Osteoblast (primary cell): ENCODE measurements at regions not wholly inside any gene's neighbourhood (a gene's known extent, or its start where the extent isn't known, plus 50 kb on each side); places are given as distances from the start of the nearest gene placed in this dataset.

Experiments
- DNase-seq: peaks from one replicate; pipeline ENCODE4 v3.0.0; 2011; ENCODE audit warnings: low spot score, mixed read lengths; ENCODE audit not compliant: insufficient read length; ENCODE audit errors: missing footprints
- H2AFZ ChIP-seq: 2 replicates; pipeline ENCODE4 v1.6.0; 2011; ENCODE audit warnings: mild to moderate bottlenecking, low read length
- H3K27ac ChIP-seq: 2 replicates; pipeline ENCODE4 v1.5.1; 2011; ENCODE audit warnings: mild to moderate bottlenecking, low read depth, low read length, moderate library complexity
- H3K27me3 ChIP-seq: 2 replicates; pipeline ENCODE4 v1.6.0; 2012; ENCODE audit warnings: mild to moderate bottlenecking, control low read depth, inconsistent platforms, low read length, moderate library complexity; ENCODE audit not compliant: insufficient read depth
- H3K36me3 ChIP-seq: 2 replicates; pipeline ENCODE4 v1.5.1; 2011; ENCODE audit warnings: mild to moderate bottlenecking, low read length, control low read depth, moderate library complexity; ENCODE audit not compliant: insufficient read depth
- H3K4me1 ChIP-seq: 2 replicates; pipeline ENCODE4 v1.5.1; 2011; ENCODE audit warnings: mild to moderate bottlenecking, low read length, control low read depth, moderate library complexity; ENCODE audit not compliant: insufficient read depth
- H3K4me2 ChIP-seq: 2 replicates; pipeline ENCODE4 v1.6.0; 2011; ENCODE audit warnings: mild to moderate bottlenecking, low read length; ENCODE audit not compliant: insufficient read depth
- H3K4me3 ChIP-seq: fragments of 200-600 bp; sonication (generic); 3 replicates; pipeline ENCODE4 v1.5.1; 2012; ENCODE audit warnings: mild to moderate bottlenecking, low read length, inconsistent platforms; ENCODE audit not compliant: insufficient read depth
- H3K79me2 ChIP-seq: 2 replicates; pipeline ENCODE4 v1.6.0; 2012; ENCODE audit warnings: mild to moderate bottlenecking, low read length, control low read depth, inconsistent platforms; ENCODE audit not compliant: insufficient read depth
- H3K9me3 ChIP-seq: 2 replicates; pipeline ENCODE4 v1.5.1; 2011; ENCODE audit warnings: low read depth, low read length, control low read depth
- H4K20me1 ChIP-seq: 2 replicates; pipeline ENCODE4 v1.6.0; 2012; ENCODE audit warnings: mild to moderate bottlenecking, low read length, control low read depth; ENCODE audit not compliant: insufficient read depth
- TF ChIP-seq, protein P1 (sequence below): IDR thresholded peaks from 2 replicates; pipeline ENCODE4 v1.5.1; 2011; ENCODE audit warnings: mild to moderate bottlenecking, low read depth, low read length, moderate library complexity; ENCODE audit errors: extremely low read depth

DNA sequence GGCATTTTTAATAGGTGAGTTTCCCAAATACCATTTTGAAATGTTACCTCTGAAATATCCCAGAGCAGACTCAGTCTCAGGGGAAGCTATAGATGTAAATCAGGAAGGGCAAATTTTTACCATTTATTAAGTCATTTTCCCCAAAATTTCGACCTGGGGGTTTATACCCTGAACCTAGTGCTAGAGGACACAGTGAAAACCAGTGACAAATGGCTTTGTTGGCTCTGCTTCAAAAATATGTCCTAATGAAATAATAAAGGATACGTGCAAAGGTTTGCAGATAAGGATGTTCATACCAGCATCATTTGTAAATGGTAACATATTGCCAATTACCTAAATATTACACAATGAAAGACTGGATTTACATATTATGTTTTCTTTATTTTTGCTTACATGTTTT is 546.7 kb upstream of the ADAMTS9 start:
- H3K27me3 ChIP-seq: no peaks in the 10 kb centered on the region
- no peaks in the 10 kb centered on the region for H3K4me1 ChIP-seq
- H2AFZ ChIP-seq: no peak overlapping the region
- H4K20me1 ChIP-seq: no peaks in the 10 kb centered on the region
- H3K4me3 ChIP-seq: no peak overlapping the region
- no peaks in the 10 kb centered on the region for H3K36me3 ChIP-seq
- H3K79me2 ChIP-seq: no peaks in the 10 kb centered on the region
- DNase-seq: no peak
- TF ChIP-seq, protein P1, sequence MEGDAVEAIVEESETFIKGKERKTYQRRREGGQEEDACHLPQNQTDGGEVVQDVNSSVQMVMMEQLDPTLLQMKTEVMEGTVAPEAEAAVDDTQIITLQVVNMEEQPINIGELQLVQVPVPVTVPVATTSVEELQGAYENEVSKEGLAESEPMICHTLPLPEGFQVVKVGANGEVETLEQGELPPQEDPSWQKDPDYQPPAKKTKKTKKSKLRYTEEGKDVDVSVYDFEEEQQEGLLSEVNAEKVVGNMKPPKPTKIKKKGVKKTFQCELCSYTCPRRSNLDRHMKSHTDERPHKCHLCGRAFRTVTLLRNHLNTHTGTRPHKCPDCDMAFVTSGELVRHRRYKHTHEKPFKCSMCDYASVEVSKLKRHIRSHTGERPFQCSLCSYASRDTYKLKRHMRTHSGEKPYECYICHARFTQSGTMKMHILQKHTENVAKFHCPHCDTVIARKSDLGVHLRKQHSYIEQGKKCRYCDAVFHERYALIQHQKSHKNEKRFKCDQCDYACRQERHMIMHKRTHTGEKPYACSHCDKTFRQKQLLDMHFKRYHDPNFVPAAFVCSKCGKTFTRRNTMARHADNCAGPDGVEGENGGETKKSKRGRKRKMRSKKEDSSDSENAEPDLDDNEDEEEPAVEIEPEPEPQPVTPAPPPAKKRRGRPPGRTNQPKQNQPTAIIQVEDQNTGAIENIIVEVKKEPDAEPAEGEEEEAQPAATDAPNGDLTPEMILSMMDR: no peak
- no peaks in the 10 kb centered on the region for H3K9me3 ChIP-seq
- H3K27ac ChIP-seq: no peak overlapping the region
- H3K4me2 ChIP-seq: no peak overlapping the region

DNA sequence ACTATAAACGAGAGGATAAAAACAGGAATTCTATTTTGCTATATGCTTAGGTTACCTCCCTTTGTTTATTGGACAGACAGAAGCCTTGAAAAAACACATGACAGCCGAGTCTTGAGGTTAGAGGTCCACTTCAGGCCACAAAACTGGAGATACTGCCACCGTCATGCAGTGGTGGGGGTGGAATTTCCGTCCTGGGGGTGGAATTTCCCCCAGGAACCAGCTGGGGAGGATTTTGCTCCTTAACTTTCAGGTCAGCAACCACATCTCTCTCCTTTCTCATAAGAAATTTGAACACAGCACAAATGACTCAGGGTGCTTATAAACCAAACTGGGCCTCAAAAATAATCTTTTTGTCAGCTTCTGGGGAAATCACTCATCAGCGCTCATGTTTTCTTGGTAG is 545.8 kb upstream of the ADAMTS9 start:
- Histone ChIP-seq H3K27me3 (no peaks in the 10 kb centered on the region), H3K4me3 (no peak overlapping the region), H3K79me2 (no peaks in the 10 kb centered on the region), H3K36me3 (no peaks in the 10 kb centered on the region), H2AFZ (no peak overlapping the region), H3K27ac (no peak overlapping the region), H3K9me3 (no peaks in the 10 kb centered on the region), H3K4me1 (no peaks in the 10 kb centered on the region), H4K20me1 (no peaks in the 10 kb centered on the region), H3K4me2 (no peak overlapping the region)
- DNase-seq: no peak
- TF ChIP-seq, protein P1: no peak

DNA sequence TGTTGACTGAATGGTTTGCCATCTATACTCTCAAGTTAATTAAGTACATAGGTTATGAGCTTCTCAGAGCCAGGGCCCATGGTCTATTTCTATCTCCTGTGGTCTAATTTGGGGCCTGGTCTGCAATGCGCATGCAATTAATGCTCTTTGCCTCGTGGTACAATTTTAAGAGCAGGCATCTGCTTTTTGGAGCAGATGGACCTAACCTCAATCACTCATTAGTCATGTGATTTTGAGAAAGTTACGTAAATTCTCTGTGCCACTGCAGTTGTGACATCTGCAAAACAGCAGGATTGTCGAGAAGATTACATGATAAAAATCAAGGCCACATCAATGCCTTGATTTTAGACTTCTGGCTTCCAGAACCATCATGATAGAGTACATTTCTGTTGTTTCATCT is 543.7 kb upstream of the ADAMTS9 start:
- H3K27me3 ChIP-seq: no peaks in the 10 kb centered on the region
- no peaks in the 10 kb centered on the region for H4K20me1 ChIP-seq
- no peaks in the 10 kb centered on the region for H3K9me3 ChIP-seq
- no peak overlapping the region for H3K4me3 ChIP-seq
- TF ChIP-seq, protein P1: no peak
- H3K36me3 ChIP-seq: no peaks in the 10 kb centered on the region
- no peak overlapping the region for H3K4me2 ChIP-seq
- DNase-seq: no peak
- H3K4me1 ChIP-seq: no peaks in the 10 kb centered on the region
- no peak overlapping the region for H3K27ac ChIP-seq
- H3K79me2 ChIP-seq: no peaks in the 10 kb centered on the region
- H2AFZ ChIP-seq: no peak overlapping the region

- no peaks in the 10 kb centered on the region for H3K27me3 ChIP-seq
- no peaks in the 10 kb centered on the region for H3K4me1 ChIP-seq
- H3K27ac ChIP-seq: no peak overlapping the region
- TF ChIP-seq, protein P1: no peak
- no peak overlapping the region for H3K4me2 ChIP-seq
- no peaks in the 10 kb centered on the region for H3K9me3 ChIP-seq
- no peaks in the 10 kb centered on the region for H3K36me3 ChIP-seq
- no peaks in the 10 kb centered on the region for H4K20me1 ChIP-seq
- H3K79me2 ChIP-seq: no peaks in the 10 kb centered on the region
- no peak overlapping the region for H2AFZ ChIP-seq
- no peak for DNase-seq
- H3K4me3 ChIP-seq: no peak overlapping the region
Observed at GRCh38 chr3:65230261-65231139, 542.7 kb upstream of the ADAMTS9 start.
